GM23338 (cell line): ENCODE measurements at regions not wholly inside any gene's neighbourhood (a gene's known extent, or its start where the extent isn't known, plus 50 kb on each side); places are given as distances from the start of the nearest gene placed in this dataset.

Experiments
- ATAC-seq: fragments of 200-7000 bp; cut with Tn5 transposase; 3 replicates; pipeline ENCODE4 v1.9.1; 2020
- DNase-seq: peaks from one replicate; pipeline ENCODE4 v3.0.0-alpha.2; 2015; ENCODE audit warnings: low spot score
- H2AFZ ChIP-seq: fragments of 200-600 bp; sonication (generic); 2 replicates; pipeline ENCODE4 v1.8.0; 2016; ENCODE audit warnings: antibody characterized with exemption, mild to moderate bottlenecking, moderate library complexity
- H3F3A ChIP-seq: fragments of 200-600 bp; sonication (generic); replicated peaks from 2 replicates; pipeline ENCODE4 v1.8.0; 2017; ENCODE audit warnings: antibody characterized with exemption, mixed run types, low read depth
- H3K27ac ChIP-seq: fragments of 200-600 bp; sonication (generic); 2 replicates; pipeline ENCODE4 v1.6.1; 2016; ENCODE audit warnings: low read depth
- H3K27me3 ChIP-seq: fragments of 200-600 bp; sonication (generic); 2 replicates; pipeline ENCODE4 v1.8.0; 2016; ENCODE audit warnings: mild to moderate bottlenecking, mixed run types, moderate library complexity; ENCODE audit not compliant: insufficient read depth
- H3K36me3 ChIP-seq: fragments of 200-600 bp; sonication (generic); 2 replicates; pipeline ENCODE4 v1.8.0; 2016; ENCODE audit warnings: mild to moderate bottlenecking; ENCODE audit not compliant: insufficient read depth
- H3K4me1 ChIP-seq: fragments of 200-600 bp; sonication (generic); 2 replicates; pipeline ENCODE4 v1.8.0; 2016; ENCODE audit warnings: mild to moderate bottlenecking, moderate library complexity; ENCODE audit not compliant: insufficient read depth
- H3K4me2 ChIP-seq: fragments of 200-600 bp; sonication (generic); 2 replicates; pipeline ENCODE4 v1.7.1; 2017; ENCODE audit warnings: mixed run types
- H3K4me3 ChIP-seq: fragments of 200-600 bp; sonication (generic); 2 replicates; pipeline ENCODE4 v1.6.1; 2016; ENCODE audit warnings: mixed run types
- H3K79me2 ChIP-seq: fragments of 200-600 bp; sonication (generic); replicated peaks from 2 replicates; pipeline ENCODE4 v1.8.0; 2017; ENCODE audit warnings: mild to moderate bottlenecking; ENCODE audit not compliant: insufficient read depth
- H3K9me2 ChIP-seq: fragments of 200-600 bp; sonication (generic); 2 replicates; pipeline ENCODE4 v1.8.0; 2017; ENCODE audit not compliant: insufficient read depth
- H4K20me1 ChIP-seq: fragments of 200-600 bp; sonication (generic); replicated peaks from 2 replicates; pipeline ENCODE4 v1.8.0; 2017; ENCODE audit warnings: mild to moderate bottlenecking; ENCODE audit not compliant: insufficient read depth
- H3K27ac Mint-ChIP-seq: 2 replicates; pipeline ENCODE4 v1.8.0; 2020; ENCODE audit warnings: inconsistent platforms, mild to moderate bottlenecking, moderate library complexity, mixed read lengths
- H3K27me3 Mint-ChIP-seq: 3 replicates; pipeline ENCODE4 v1.8.0; 2022; ENCODE audit warnings: low read depth, mild to moderate bottlenecking, moderate library complexity, mixed read lengths, inconsistent platforms; ENCODE audit not compliant: insufficient read depth, poor library complexity
- H3K36me3 Mint-ChIP-seq: 3 replicates; pipeline ENCODE4 v1.8.0; 2021; ENCODE audit warnings: low read depth, mild to moderate bottlenecking, inconsistent platforms, moderate library complexity, mixed read lengths
- H3K4me1 Mint-ChIP-seq: 3 replicates; pipeline ENCODE4 v1.8.0; 2020; ENCODE audit warnings: mild to moderate bottlenecking, inconsistent platforms, mixed read lengths
- H3K4me3 Mint-ChIP-seq: 3 replicates; pipeline ENCODE4 v1.8.0; 2021; ENCODE audit warnings: moderate library complexity, mild to moderate bottlenecking, inconsistent platforms, mixed read lengths
- H3K9me3 Mint-ChIP-seq: 3 replicates; pipeline ENCODE4 v1.8.0; 2020; ENCODE audit warnings: moderate library complexity, mild to moderate bottlenecking, inconsistent platforms, mixed read lengths
- CTCF ChIP-seq, 2 experiments: fragments of 200-600 bp in 1 of 2; sonication (generic) in 1 of 2; conservative IDR thresholded peaks; 2 replicates each; pipeline versions ENCODE4 v1.5.1 to v1.6.1; 2016 to 2017; ENCODE audit warnings: antibody characterized with exemption in 2 of 2, low read depth in 2 of 2, mild to moderate bottlenecking in 2 of 2, moderate library complexity in 1 of 2
- STAT1 ChIP-seq: IDR thresholded peaks from one replicate; pipeline ENCODE4 v1.6.1; 2016; ENCODE audit warnings: antibody characterized with exemption; ENCODE audit not compliant: unreplicated experiment
- ZNF331 ChIP-seq: fragments of 250-450 bp; sonication (Bioruptor Pico); IDR thresholded peaks from 2 replicates; pipeline ENCODE4 v1.5.0; 2020; ENCODE audit warnings: low read depth, mild to moderate bottlenecking, moderate library complexity
- ZNF462 ChIP-seq: fragments of 250-450 bp; sonication (Bioruptor Pico); IDR thresholded peaks from 2 replicates; pipeline ENCODE4 v1.5.0; 2020; ENCODE audit warnings: mild to moderate bottlenecking, moderate library complexity

GRCh38 chr2:114119862-114120261 lies 230.0 kb downstream of the ACTR3 start (continued):
- no peak for TF ChIP-seq ZNF462

- H3K9me2 ChIP-seq = no peaks in the 10 kb centered on the region
- H3F3A ChIP-seq = no peaks in the 10 kb centered on the region
- ATAC-seq = no peak
- no peak overlapping the region for H2AFZ ChIP-seq
- DNase-seq = no peak
- Mint-ChIP-seq H3K27me3 (no peaks in the 10 kb centered on the region), H3K9me3 (peaks cover 29% of the 10 kb centered on the region), H3K27ac (no peak overlapping the region), H3K4me1 (peaks cover 15% of the 10 kb centered on the region; the same call in 2 of the 3 replicates), H3K36me3 (no peaks in the 10 kb centered on the region), H3K4me3 (no peak overlapping the region)
- H3K4me1 ChIP-seq = no peaks in the 10 kb centered on the region
- no peaks in the 10 kb centered on the region for H3K36me3 ChIP-seq
- no peaks in the 10 kb centered on the region for H3K27me3 ChIP-seq
- no peaks in the 10 kb centered on the region for H3K79me2 ChIP-seq
- H4K20me1 ChIP-seq = no peaks in the 10 kb centered on the region
- no peak overlapping the region for H3K4me2 ChIP-seq
- no peak overlapping the region for H3K27ac ChIP-seq
- no peak overlapping the region for H3K4me3 ChIP-seq
- TF ChIP-seq STAT1 (no peak), ZNF331 (CRISPR knock-in tag) (no peak), ZNF462 (no peak), CTCF (conservative IDR thresholded peaks at IDR 0.05; ENCODE audit: low read depth in 2 of 2) (no peak)
Measured at GRCh38 chr2:114122930-114123329, 233.0 kb downstream of the ACTR3 start.
